NCI-H2227 (cell line): ENCODE measurements at regions not wholly inside any gene's neighbourhood (a gene's known extent, or its start where the extent isn't known, plus 50 kb on each side); places are given as distances from the start of the nearest gene placed in this dataset.
"Not testable (repeated sequence)": the region's sequence is repeated elsewhere in the genome, so short reads cannot be mapped to it uniquely, and the experiment has no call there.

ENCODE experiments used
- DNase-seq: peaks from one replicate; lab custom pipeline; 2025; ENCODE audit not compliant: unreplicated experiment; lab: John Stamatoyannopoulos, UW

DNA sequence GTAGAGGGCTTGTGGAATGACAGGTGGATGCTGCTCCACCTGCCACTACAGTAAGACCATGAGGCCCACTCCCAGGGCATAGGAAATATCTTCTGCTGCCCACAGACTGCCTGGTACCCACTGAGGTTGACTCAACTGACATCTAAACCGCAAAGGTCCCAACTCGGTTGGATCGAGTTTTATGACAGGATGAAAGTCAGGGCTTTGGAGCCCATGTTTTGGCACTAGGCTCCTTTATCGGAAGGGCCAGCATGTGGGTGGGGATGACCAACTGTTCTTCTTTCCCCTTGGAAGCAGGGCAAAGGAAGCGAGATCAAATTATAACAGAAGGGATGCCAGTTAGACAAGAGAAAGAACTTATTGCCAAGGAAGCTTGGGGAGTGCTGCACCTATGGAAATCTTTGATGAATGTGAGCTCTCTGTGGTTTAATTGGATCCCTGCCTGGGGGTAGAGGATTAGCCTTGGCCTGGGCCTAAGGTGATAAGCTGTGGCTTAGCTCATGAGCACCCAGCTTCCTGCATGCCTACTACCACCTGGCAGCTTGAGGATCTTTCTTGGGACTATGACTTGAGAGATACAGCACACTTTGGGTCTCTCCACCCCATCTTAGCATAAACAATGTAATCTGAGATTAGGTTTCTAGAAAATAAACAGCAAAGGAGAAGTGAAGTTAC is 121.8 kb downstream of the KCNA5 start:
- no peak for DNase-seq

DNA sequence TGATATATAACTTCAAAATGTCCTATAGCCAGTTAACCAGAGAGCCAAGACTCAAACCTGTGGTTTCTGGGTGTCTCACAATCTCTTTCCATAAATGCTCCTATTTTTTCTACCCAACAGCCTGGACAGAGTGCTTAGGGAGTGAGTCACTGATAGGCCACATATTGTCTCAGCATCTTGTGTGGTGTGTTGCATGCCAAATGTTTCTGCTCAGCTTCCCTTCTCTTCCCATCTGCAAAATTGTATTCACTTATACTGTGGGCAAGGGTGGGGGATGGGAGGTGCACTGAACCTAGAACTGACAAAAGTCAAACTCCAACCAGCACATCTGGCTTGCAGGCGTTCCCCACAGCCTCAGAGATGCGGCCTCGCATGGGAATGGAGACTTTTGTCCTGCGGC is 123.3 kb downstream of the KCNA5 start:
- DNase-seq: no peak

DNA sequence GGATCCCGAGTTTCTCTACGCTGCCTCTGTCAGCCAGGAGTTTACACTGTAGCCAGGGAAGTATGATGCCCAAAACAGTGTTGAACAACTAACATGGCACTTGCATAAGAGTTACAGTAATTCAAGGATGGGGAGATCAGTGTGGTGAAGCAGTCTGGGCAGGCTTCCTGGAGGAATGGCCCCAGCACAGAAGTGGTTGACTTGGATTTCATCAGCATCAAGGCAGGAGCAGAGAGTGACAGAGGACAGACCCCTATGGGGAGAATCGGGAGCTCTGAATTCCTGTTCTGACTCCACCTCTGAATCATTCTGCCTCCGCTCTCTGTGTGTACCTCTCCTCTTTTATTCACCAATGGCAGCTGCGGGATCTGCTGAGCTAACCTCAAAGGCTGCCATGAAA is 124.5 kb downstream of the KCNA5 start:
- no peak for DNase-seq

DNA sequence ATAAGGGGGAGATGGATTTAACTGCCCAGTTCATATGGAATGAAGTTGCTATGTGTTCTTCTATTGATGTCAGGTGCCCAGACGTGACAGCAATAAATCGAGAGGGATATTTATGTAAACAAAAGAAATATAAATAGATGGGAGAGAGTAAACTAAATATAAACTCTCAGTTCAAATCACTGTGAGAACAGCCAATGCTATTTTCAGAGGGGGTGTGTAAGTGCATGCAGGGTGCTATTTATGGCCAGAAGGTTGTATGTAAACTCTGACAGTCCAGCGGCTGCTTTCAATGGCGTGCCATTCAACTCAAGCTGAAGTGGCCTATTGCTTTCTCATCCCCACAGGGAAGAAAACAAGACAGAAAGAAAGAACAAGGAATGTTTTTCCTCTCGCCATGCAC is 127.2 kb downstream of the KCNA5 start:
- DNase-seq: no peak

DNA sequence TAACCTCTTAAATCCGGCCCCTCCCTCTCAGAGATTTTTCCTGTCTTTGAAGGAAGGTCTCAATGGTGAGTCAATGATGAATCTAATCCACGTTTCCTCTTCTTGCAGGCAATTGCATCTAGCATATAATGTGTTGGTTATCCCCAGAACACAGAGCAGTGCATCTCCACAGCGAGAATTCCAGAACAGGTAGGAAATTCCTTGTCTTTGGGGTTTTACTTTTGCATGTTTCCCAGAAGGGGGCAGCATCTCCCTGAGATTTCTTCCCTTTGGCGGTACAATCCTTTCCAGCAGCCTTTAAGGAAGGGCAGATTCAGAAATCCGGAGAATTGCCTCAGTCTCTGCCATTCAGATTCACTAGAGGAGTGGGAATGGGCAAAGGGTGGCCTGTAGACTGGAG is 128.0 kb downstream of the KCNA5 start:
- peak; percentile 27 for DNase-seq

DNA sequence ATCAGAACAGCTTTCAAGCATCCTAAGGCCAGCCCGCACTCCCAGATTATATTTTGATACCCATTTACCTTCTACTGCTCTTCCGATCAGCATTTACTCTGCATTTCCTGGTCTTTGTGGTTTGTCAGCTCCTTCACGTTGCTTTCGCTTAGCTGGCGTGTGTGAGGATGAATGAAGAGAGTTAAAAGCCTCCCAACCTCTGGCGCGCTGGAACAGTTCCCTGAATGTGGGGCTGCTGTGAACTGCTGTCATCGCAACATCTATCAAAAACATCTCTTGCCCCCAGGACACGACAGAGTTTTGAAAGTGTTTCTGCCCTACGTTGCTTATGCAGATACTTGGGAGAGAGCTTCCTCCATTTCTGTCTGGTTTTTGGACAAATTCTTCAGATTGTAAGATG is 129.2 kb downstream of the KCNA5 start:
- no peak for DNase-seq

DNA sequence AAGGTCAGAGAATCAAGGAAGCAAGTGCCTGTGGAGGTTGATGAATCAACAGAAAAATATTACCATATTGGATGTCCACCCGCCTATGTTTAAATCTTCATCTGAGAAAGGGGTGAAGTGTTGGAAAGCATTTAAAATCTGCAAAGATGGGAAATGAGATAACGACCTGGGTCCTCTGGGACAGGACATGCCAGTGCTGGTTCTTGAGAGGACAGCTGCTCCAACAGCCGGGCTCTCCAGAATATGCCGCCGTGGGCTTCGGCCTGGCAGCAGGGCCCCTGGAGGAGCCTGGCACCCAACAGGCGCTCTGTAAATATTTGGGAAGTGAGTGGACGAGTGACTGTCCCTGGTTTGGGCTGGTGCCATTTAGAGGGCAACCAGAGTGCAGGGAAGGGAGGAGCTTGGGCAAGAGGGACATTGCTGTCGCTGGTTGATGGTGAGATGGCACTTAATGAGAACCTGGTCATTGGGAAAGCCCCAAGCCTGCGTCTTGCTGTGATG is 129.9 kb downstream of the KCNA5 start:
- DNase-seq: no peak

DNA sequence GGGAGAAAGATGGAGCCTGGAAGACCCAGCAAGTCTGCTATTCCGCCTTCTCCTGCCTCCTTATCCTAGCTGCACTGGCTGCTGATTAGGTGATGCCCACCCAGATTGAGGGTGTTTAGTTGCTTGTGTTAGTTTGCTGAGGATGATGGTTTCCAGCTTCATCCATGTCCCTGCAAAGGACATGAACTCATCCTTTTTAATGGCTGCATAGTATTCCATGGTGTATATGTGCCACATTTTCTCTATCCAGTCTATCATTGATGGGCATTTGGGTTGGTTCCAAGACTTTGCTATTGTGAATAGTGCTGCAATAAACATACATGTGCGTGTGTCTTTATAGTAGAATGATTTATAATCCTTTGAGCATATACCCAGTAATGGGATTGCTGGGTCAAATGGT is 131.7 kb downstream of the KCNA5 start:
- not testable (repeated sequence) for DNase-seq

DNA sequence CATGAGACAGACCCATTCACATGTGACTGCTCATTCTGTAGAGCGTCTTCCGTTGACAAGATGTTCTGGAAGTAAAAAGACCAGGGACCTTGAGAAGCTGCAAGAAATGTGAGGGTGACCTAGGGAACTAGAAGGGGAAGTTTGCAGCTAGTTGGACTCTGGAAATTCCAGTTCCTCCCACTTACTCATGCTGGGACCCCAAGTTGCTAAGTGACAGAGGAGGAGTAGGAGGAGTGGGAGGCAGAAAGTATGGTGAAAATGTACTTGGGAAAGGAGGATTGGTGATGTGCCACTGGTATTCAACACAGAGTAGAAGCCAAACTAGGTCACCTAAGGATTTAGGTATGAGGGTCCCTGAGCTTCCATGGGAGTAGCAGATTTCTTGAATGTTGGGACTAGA is 132.4 kb downstream of the KCNA5 start:
- no peak for DNase-seq

DNA sequence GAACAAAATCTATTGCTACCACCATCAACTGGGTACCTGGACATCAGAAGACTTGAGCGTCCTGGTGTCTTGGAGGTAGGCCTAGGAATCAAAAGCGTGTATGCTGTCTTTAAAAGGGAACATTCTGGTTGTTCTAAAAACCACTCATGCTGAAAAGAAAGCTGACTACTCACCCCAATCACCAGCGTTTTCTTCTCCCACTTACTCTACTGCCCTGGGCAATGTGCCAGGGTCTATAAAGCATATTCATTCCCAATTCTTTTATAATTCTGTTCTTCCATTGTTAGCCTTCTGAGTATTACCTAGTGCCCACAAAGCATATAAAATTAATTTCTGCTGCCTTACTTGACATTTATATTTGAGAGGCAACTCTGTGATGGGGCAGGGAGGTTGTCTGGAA is 133.4 kb downstream of the KCNA5 start:
- no peak for DNase-seq

DNA sequence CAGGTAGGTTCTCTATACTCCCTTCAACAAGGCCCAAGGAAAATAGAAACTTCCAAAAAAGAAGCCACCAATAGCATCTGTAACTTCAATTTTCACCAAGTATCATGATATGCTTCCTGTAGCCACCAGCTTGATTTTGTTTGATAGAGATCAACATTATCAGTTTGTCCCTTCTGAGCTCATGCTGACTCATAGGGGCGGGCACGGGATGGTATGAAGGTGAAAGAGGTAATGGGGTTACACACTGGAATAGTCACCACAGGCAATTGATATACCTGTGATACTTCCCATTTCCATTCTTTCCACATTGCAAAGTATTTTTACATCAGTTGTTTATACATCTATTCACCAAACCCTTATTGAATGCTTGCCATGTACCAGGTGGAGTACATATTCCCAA is 134.1 kb downstream of the KCNA5 start:
- DNase-seq: no peak

DNA sequence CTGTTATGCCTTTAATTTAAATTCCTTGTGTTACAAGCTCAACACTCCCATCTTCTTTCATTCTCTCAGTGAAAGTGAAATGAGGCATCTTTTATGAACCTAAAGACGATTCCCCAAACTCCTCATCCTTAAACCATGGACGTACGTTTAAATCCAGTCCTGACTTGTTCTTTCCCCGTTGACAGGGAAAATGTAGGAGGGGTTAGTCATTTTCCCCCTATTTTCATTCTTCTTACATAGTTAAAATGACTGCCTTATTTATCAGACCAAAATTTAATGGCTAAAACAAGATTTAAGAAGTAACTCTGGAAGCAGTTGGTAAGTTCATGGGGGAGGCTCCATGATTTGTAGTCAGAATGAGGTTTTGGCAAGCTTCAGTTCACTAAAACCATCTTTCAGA is 134.9 kb downstream of the KCNA5 start:
- no peak for DNase-seq

DNA sequence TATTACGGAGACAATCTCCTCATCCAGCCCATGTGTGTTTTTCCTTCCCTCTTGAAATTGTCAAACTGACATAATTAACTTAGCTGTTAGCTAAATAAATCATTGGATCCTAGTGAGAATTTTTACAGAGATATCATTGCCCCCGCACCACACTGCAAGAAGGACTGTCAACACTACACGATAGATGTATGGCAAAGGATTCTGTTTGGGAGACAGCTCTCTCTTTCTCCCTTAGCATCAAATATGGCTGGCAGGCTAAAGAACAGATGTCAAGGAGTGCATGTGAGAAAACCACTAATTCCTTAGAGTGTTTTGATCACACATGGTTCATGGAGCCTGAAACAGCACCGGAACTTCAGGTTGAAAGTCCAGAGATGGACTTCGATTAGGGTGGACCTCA is 136.8 kb downstream of the KCNA5 start:
- DNase-seq: no peak

DNA sequence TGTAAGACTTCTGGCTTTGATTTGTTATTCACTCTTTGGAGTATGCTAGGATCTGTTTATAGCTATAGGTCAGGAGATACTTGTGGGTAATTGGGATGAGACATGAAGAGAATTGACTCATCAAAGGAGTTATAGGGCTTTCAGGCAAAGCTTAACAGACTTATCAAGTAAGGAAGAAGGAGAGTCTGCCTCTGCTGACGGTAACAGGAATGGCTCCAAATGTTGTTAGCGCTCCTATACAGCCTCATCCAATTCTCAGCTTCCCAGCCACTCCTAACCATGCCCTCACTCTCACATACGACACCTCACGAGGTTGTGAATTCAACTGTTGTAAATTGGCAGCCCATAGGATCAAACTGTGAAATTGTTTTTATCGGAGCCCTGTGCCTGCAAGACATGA is 140.5 kb downstream of the KCNA5 start:
- DNase-seq: no peak

DNA sequence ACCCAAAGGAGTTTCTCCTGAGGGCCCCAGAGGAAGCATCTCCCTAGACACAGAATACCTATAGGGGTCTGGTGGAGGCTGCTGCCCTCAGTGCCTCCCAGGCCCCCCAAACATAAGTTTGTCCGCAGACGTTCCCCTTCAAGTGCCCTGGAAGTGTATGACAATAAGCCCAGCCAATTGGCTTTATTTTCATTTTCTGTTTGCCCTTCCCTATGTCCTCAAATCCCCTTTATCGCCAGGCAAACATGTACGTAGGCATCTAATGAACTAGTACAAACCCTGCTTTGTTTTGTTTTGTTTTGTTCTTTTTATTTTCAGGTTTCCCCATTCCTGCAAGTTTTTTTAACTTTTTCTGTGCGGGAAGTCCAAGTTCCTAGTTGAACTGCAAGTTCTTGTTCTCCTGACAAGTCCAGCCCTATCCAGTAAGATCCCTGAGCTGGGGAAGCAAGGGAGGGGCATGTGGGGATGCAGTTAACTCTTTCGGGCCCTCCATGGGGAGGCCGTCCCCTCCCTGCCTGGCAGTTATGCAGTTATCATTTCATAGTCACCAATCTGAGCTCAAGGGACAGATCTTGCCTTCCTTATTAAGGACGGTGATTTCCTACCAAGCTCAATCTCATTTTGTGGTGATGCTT is 141.9 kb downstream of the KCNA5 start:
- DNase-seq: no peak

DNA sequence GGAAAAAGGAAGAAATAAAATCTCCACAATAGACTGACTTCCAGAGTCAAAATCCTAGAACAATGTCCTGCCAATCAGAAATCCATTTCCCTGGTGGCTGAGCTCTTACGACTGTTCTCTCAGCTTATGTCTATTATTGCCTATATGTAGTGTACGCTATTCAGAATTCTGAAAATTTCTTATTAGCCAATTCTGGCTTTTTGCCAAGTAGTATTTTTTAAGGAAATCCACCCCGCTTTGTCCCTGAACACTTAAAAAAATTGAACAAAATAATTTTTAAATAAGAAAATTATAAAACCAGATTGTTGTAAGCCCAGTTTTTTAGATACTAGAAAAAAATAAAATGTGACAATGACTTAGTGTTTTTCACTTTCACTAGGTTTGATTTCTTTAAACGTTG is 143.0 kb downstream of the KCNA5 start:
- DNase-seq: no peak

DNA sequence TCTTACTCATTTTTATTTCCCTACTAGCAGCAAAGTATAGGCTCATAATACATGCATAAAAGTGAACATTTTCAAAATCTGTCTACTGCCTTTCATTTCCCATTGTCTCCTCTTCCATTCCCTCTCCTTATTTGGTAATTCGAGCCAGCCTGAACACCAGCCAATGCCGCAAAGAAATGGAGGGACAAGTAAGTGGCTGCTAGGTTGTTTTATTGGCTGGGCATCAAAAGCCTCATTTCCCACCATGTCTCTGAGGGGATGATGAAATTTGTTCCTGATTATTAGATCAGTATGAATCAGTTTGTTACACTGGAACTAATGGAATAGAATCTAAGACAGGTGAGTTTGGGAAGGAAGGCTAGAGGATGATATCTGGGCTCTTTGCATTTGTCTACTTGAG is 143.5 kb downstream of the KCNA5 start:
- DNase-seq: no peak

DNA sequence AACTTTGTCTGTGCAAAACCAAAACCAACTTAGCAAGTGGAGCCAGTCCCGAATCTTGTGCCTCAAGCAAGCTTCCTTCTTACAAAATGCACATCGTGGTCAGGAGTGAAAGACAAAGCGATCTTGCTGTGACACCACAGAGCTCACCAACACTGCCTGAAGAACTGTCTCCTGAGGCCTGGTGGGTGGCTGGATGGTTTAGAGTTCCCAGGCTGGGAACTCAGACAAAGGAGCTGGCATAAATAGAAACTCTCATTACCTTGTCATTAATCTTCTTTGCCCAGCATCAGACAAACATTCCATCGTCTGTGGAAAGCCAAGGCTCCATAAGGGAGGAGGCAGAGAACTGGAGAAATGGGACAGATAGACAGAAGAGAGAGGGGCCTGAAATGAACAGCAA is 144.8 kb downstream of the KCNA5 start:
- no peak for DNase-seq

DNA sequence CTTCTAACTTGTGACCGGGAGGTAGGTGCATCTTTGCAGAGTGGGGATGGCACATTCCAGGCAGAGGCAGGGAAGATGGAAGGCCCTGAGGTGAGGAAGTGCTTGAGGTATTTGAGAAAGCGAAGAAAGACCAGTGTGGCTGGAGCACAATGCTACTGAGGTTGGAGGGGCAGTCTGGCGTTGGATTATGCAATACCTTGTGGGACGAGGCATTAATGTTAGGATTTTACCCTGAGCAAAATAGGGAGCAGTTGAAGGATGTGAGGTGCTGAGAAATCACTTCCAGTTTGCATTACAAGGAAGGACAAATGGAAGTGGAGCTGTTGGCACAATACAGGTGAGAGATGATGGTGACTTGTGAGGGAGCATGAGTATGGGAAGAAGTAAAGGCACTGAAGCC is 145.5 kb downstream of the KCNA5 start:
- DNase-seq: no peak

DNA sequence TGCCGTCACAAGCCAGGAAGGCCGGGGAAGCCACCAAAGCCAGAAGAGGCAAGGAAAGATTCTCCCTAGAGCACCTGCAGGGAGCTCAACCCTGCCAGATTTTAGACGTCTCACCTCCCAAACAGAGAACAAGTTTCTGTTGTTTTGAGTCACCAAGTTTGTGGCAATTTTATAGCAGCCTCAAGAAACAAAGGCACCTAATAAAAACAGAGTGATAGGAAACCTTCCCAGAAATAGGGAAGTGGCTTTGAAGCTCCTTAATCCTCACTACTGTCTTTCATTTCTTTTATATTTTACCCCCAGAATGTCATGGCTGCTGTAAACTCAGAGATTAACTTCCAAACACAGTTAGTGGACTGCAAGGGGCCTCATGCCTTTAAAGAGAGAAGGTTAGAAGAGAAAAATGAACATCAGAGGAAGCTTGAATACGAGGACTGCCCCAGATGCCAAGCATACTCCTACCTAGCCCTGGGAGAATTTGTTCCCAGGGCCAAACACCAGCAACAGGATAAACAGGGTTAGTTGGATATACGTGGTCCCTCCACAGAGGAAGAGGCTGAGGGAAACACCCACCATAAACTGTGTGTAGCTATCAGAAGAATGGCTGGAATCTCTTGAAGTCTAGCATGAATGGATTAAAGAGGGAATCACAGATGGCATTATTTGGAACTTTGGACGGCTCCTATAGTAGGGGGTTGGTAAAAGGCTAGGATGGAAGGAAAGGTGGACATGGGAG is 148.3 kb downstream of the KCNA5 start:
- no peak for DNase-seq

DNA sequence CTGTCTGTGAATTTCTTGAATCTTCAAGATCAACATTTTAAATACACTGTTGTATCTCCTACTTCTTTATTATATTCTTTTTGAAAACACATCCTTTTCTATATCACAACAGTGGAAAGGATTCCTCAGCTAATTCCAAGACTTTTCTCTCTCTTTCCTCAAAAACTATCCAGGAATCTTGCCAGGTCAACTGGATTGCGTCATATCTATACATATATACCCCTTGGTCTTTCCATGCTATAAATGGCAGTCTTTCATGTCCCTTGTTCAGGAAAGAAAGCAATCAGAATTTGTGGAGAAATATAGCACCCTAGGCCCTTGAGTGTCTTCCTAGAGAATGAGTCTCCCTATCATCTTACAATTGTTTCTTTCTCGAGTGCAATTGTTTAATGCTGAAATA is 149.0 kb downstream of the KCNA5 start:
- no peak for DNase-seq

DNA sequence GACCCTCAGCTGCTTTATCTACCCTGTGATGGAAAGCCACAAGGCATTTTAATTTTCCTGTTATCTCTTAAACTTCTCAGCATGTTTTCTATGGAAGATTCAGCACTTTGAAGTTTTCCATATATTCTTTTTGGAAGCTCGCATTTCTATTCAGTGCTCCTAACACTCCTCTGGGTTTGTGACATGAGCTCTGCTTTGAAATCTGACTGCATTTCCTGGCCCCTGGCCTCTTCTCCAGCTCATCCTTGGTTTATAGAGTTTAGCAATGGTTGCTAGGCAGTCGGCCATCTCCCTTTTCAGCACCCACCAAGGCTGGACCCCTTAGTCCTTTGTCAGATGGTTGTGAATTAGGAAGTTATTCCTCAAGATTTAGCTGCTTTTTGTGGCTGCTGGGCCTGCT is 150.6 kb downstream of the KCNA5 start:
- no peak for DNase-seq
